ENCODE measurements at regions not wholly inside any gene's neighbourhood (a gene's known extent, or its start where the extent isn't known, plus 50 kb on each side); places are given as distances from the start of the nearest gene placed in this dataset.

DNA sequence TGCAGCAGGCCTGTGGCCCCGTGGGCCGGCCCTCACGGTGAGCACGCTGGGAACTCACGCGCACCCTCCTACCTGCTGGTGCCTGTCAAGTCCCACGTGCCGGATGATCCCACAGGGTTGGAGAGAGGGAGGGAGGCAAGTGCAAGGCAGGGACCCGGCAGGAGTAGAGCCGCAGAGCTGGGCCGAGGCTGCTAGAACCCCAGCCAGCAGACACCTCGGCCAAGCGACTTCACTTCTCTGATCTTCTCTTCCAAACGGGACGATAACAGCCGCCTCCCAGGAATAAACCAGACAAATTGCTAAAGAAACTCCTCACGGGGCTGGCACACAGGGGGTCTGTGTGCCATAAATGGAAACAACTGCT lies 1232.8 kb downstream of the TBC1D22A start:
- TF ChIP-seq, protein P1, sequence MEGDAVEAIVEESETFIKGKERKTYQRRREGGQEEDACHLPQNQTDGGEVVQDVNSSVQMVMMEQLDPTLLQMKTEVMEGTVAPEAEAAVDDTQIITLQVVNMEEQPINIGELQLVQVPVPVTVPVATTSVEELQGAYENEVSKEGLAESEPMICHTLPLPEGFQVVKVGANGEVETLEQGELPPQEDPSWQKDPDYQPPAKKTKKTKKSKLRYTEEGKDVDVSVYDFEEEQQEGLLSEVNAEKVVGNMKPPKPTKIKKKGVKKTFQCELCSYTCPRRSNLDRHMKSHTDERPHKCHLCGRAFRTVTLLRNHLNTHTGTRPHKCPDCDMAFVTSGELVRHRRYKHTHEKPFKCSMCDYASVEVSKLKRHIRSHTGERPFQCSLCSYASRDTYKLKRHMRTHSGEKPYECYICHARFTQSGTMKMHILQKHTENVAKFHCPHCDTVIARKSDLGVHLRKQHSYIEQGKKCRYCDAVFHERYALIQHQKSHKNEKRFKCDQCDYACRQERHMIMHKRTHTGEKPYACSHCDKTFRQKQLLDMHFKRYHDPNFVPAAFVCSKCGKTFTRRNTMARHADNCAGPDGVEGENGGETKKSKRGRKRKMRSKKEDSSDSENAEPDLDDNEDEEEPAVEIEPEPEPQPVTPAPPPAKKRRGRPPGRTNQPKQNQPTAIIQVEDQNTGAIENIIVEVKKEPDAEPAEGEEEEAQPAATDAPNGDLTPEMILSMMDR (IDR thresholded peaks at IDR 0.05; ENCODE audit: low read length): no peak
- TF ChIP-seq EZH2phosphoT487 (IDR thresholded peaks at IDR 0.05; ENCODE audit: low read length): no peak
- no peak for TF ChIP-seq EZH2 (optimal IDR thresholded peaks at IDR 0.05; ENCODE audit: low read depth, low read length)

Data from MM.1S (cell line).